ENCODE measurements at regions not wholly inside any gene's neighbourhood (a gene's known extent, or its start where the extent isn't known, plus 50 kb on each side); places are given as distances from the start of the nearest gene placed in this dataset.
A peak's percentile ranks its signal among the peaks of the same experiment; 100 is the strongest.

DNA sequence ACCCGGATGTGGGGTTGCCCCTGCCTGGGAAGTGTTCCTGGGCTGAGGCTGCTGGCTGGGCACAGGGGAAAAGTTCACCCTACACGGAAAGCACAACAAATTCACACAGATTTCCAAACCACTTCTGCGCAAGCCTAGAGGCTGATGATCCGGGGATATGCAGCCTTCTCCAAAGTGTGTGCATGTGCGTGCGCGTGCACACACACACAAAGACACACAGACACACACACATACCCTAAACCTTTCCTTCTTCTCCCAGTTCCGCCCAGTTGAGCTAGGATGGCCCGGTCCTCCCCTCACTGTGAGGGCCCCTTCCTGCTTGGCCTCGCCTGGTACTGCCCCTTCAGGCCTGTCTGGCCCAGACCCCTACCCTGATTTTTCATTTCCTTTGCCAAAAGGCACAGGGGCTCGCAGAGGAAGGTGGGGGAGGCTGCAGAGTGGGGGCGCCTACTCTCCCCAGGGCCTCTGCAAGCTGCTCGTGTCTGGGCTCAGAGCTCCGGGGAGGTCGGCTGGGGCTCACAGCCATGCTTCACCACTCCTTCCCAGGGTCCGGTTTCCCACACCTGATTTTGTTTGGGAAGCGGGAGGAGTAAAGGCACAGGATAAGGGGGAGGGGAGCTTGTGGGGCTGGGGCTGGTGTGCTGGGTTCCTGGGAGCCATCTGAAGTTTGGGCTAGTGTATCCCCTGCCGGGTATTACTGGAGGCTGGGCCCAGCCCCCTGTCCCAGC lies 144.7 kb downstream of the ENGASE start:
- DNase-seq, result peak; percentile 17

DNA sequence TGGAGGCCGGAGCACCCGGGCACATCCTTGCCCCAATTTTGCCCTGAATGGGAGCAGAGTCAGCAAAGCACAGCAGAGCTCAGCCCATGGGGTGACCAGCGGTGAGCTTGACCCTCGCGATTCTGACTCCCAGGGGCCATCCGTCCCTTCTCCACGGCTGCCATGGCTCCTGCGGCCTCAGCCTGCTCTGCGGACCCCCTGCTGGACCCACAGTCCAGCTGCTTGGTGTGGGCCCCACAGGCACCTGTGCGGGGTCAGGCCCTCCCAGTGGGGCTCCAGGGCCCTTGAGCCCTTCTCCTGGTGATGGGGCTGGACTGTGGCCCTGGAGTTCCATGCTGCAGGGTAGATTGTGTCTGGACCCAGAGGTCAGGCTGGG lies 144.2 kb downstream of the ENGASE start:
- DNase-seq, result no peak

DNA sequence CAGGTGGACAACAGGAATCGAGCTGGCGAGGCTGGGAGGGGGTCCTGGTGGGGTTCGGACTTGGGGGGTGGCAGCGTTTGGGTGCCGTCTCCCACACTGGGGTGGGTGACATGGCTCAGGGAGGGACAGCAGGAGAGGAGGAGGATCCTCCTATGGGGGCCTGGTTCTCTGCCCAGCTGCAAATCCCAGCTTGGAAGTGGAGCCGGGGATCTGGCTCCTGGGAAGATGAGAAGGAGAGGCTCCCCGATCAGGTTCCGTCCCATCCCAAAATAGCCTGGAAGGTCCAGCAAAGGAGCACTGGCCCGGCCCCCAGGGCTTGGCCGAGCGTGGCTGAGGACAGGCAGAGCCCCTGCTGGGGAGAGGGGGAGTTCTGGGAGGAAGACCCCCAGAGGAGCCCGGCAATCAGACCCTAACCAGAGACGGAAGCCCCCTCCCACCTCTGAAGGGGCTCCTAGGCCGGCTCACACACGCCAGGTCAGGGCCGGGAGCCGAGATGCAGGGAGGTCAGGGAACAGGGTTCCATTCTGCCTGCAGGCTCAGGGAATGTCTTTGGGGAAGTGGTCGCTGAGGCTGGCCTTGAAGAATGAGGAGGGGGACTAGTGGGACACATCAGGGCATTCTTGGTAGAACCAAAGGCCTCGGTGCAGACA lies 143.7 kb downstream of the ENGASE start:
- DNase-seq, result no peak

DNA sequence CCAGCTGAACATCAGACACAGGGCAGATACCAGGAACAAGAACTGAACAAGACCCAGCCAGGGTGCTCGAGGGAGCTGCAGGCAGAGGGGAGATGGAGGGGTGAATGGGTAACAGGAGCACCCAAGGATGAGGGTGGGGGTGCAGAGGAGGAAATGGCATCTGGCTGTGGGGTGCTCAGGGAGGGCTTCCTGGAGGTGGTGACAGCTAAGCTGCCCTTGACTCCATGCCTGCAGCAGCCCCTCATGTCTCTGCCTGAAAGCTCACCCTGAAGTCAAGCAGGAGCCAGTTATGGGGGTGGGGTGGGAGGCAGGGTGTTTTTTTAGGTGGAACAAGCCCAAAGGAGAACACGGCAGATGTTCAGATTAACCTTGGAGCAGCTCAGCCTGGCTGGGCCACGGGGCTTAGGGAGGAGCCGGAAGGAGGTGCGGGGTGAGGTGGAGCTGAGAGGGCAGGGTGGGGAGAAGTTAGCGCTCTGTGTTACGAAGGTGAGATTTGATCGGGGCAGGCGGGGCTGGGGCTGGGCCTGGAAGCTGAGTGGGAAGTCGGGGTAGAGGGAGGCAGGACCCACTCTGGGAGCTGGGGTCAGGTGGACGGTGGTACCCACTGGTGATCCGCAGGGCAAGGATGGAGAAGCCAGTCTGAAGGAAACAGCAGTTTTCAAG lies 143.0 kb downstream of the ENGASE start:
- DNase-seq, result no peak

DNA sequence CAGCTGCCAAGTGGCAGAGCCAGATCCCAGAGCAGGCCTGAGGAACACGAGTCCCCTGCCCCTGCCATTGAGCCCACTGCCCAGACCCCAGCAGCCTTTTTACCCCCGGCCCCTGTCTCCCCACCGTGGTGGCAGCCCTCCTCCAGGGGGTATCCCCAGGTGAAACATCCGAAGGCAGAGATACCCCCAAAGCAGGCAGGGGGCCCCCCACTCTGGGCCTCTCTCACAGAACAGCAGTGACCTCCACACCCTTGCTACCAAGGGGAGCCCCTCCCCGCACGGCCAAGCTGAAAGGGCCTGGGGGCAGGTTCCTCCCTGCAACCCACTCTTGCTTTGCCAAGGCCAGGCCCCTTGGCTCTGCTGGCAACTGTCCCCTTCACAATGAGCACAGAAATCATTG lies 142.2 kb downstream of the ENGASE start:
- DNase-seq, result no peak

DNA sequence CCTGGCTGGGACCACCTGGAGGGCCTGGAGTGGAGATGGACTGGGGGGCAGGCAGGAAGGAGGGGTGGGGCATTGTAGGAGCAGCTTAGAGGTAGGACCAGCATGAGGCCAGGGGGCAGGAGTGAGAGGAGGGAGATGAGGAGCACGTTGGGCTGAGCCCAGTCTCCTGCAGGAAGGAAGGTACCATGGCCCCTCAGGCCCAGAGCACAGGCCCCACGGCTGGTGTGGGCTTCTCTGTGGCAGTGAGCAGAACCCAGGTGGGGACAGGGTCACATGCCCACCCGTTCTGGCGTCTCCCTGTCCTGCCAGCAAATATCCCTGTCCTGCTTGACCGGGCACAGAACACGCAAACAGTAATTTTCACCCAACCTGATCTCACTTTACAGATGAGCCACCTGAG lies 141.8 kb downstream of the ENGASE start:
- DNase-seq, result no peak

DNA sequence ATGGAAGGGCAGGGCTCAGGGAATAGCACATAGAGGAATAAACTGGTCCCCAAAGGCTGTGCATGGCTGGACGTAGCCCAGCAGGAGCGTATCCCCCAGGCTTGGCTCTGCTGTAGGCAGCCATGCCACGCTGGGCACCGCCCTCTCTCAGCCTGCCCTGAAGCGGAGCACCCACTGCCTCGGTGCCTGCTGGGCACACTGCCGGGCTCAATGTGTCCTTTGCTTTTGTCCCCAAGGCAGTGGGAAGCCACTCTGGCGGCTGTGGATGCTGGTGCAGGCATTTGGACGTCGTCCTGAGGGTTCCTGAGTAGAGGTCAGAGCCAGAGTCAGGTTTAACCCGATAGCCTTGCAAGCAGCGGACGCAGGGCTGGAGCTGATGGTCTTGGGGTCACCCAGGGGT lies 141.0 kb downstream of the ENGASE start:
- DNase-seq, result no peak

DNA sequence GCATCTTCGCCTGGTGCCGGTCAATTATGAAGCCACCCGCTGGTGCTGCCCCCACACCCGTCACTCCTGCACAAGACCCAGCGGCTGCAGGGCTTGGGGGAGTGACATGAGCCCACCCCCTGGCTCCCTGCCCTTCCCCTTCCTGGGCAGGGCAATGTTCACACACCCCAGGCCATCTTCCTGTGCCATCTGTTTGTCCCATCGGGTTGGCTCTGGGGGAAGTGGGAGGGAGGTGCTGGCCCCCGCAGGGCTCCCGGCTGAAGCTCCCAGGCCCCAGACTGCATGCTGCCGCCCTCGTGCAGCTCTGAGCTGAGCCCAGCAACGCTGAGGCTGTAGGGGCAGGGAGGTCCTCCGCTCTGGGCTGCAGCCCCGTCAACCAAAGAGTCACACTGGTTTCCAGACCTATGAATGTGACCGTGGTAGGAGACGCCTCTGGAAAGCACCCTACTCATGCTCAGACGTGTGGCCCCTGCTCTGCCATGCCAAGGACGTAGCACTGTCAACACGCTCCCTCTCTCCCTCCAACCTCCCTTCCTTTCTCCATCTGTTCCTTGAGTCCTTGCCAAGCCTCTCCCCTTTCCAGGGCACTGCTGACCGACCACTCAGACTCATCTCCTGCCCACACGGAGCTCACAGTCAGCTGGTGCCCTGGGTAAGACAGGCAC lies 140.4 kb downstream of the ENGASE start:
- DNase-seq, result no peak

DNA sequence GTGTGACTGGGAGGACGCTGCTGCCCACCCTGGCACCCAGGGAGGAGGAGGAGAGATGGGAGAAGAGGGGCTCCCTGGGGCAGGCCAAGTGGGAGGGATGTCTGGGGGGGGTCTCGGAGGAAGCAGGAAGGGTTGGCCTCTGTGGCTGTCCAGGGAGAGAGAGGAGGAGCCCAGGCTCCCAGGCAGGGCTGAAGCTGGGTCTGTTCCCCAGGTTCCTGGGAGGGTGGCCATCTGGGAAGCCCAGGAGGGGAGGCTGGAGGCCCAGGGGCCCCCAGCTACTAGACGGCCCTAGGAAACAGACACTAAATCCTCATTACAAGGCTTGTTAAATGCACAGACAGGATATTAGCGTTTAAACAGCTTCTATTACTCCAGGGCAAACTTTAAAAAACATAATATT lies 139.8 kb downstream of the ENGASE start:
- DNase-seq, result no peak

DNA sequence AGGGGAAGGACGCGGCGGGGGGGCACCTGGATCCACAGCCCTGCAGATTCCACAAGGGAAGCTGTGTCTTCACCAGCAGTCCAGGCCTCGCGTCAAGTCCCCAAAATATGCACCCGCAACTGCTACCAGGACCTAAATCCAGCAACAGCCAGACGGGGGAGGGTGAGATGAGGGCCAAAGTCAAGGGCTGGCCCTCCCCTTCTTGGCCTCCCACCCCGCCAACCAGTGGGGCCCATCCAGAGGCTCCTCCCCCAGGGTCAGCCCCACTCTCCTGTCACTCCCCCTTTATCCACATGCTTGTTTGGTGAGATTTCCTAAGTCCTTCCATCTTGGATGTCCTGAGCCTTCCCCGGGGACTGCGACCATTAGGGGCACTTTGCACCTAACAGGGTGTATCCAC lies 138.7 kb downstream of the ENGASE start:
- no peak for DNase-seq

DNA sequence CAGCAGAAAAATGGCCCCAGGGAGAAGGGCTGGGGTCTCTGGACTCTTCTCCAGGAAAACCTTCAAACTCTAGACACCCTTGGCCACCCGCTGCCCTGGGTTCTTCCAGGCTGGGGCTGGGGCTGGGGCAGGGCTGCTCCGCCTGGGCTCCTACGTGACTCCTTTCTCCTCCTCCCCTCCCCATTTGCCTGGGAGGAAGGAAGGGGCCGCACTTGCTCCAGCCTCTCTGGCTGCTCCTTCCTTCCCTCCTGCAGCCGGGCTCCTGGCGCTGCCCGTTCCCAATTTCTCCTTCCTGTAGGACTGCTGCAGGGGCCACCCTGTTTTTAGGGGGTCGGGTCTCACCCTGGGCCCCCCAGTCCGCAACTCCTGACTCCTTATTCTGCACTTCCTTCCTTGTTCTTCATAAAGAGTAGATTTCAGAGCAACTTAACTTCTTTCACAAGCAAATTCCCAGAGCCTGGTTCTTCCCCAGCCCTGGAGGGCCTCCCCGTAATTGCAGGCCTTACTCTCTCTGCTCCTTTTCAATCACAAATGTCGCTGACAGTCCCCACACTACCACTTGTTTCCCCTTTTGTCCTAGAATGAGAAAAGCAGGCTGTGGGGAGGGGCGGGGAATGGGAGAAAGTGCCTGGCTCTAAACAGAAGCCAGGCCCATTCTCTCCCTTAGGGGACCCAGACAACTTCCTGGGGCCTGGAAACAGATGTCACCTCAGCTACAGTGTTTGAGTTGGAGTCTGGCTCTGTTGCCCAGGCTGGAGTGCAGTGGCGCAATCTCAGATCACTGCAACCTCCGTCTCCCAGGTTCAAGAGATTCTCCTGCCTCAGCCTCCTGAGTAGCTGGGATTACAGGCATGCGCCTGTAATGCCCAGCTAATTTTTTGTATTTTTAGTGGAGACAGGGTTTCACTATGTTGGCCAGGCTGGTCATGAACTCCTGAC lies 137.8 kb downstream of the ENGASE start:
- DNase-seq, result no peak

DNA sequence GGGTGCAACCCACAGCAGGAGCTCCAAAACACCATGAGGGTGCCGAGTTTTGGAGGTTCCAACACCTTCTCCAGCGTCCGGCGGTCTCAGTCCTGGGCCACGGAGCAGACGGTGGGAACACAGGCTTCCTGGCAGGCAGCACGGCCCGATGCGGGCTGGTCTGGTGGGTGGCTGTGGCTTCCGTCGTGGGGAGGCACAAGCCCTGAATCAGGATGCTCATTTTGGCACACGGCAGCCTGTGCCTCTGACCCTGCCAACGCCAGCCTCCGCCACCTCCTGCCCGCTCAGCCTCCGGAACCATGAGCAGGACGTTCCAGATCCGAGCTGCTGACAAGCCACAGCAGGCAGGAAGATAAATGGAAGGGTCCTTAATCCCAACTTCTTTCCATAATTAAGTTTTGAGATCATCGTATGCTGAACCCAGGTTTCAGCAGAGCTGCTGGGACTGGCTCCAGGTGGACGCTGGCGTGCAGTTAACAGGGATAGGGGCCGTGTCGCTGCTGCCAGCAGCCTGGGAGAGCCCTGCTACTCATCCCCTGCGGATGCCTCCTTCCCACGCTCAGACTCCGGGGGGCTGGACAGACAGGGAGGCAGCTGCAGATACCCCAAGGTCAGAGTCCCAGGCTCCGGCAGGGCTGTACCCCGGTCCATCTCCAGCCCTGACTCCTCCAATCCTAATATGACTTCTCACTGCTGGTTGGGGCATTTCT lies 136.6 kb downstream of the ENGASE start:
- DNase-seq, result no peak

DNA sequence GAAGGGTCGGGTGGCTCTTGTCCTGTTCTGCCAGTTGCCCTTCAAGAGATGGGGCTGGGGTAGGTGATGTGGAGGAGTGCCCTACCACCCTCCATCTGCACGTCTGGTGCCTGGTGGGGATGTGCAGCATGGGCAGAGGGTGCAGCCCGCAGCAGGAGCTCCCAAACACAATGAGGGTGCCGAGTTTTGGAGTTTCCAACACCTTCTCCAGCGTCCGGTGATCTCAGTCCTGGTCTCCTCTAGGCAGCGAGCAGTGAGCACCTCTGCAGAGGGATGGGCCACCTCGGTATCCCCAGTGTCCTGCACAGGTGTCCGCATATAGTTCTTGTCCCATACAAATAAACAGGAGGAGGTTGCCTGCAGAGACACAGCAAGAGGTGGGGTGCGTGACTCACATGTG lies 136.0 kb downstream of the ENGASE start:
- no peak for DNase-seq

DNA sequence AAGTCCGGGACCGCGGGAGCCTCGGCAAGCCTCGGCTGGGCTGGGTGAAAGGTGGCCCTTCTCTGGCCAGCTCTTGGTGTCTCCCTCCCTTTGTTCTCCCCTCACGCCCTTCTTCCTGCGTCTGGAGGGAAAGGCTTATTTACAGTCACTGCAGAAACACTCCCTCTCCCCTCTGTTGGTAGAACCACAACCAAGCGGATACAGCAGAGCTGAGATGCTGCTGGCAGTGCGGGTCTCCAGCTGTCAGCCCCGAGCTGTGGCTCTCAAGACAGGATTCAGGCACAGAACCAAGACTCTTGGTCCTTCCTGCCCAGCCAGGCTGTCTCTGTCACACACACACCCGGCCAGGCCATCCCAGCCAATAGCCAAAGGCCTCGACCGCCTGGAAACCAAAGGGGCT lies 133.3 kb downstream of the ENGASE start:
- DNase-seq, result no peak

DNA sequence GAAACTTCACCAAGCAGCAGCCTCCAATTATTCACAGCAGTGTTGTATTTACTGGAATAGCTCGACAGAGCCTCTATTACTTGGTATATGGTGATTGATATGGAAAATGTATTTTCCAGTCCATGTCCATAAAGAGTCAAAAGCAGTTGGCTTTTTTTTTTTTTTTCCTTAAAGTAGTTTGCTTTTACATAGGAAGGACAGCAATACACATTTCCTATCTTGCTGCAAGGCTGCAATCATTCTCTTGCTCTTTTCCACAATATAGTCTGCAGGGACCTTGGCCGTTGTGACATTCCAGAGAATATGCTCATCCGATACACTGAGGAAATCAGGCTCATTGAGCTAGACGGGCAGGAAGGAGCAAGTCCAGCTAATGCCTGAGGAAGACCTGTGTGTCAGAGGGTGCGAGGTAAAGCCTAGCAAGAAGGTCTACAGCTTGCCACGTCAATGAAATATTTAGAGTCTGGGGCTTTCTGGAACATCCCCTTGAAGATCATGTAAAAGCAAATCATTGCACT lies 131.1 kb downstream of the ENGASE start:
- DNase-seq, result no peak

DNA sequence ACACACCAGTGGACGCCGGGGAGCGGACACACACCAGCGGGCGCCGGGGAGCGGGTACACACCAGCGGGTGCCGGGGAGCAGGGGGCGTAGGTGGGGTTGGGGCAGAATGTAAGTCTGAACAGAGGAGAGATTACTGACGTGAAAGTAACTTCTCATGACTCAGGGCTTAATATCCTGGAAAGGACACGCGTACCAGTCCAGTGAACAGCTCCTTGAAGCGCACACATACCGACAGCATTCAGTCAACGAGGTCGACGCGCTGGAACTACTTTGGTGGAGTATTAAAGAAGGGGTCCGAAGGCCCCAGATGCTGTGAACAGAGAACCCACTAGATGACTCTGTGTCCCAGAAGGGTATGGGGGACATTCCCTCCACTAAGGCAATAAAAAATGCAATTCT lies 129.6 kb downstream of the ENGASE start:
- no peak for DNase-seq

DNA sequence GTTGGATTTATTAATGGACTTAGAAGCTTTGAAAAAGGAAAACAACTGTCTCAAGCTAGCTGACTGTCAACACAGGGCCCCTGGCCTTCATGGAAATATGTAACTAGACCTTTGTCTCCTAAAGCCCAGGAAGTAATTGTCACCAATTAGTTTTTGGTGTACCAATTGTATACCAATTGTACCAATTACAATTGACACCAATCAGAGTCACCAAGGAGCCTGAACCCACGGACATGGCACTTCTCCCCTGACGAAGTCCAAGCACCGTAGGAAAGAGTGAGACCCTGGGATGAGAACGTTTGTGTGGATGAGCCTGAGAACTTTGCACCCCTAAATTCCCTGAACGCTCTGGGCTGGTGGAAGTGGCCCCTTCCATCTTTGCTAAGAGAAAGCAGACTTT lies 129.0 kb downstream of the ENGASE start:
- no peak for DNase-seq

DNA sequence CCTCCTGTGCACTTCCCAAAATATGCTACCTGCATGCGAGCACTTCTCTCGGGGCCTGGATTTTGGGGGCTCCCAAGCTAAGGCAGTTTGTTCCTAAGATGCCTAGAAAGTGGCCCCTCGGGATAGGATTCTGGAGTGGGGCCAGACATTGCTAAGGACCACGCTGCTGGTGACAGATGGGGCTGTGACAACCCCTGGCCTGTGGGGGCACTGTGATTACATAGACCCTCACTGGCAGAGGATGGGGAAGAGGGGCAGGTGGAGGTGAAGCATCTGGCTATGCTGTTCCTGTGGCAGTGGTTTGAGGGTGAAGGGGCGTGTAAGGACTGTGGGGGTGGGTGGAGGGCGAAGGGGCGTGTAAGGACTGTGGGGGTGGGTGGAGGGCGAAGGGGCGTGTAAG lies 128.4 kb downstream of the ENGASE start:
- no peak for DNase-seq

DNA sequence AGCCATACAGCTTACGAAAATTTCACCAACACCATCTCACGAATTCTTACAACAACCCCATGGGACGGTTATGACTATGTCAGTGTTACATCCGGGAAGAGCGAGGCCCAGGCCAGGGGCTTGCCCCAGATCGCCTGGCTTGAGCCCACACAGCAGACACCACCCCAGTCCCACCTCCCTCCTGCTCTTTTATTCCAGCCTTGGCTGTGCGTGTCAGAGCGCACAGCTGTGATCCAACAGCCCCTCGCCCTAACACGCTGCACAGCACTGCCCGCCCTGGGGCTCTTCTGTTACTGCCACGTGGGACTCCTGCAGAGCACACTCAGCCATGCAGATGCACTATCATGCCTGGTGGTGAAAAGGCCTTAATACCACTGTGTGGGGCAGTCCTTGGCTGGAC lies 127.9 kb downstream of the ENGASE start:
- DNase-seq, result no peak

DNA sequence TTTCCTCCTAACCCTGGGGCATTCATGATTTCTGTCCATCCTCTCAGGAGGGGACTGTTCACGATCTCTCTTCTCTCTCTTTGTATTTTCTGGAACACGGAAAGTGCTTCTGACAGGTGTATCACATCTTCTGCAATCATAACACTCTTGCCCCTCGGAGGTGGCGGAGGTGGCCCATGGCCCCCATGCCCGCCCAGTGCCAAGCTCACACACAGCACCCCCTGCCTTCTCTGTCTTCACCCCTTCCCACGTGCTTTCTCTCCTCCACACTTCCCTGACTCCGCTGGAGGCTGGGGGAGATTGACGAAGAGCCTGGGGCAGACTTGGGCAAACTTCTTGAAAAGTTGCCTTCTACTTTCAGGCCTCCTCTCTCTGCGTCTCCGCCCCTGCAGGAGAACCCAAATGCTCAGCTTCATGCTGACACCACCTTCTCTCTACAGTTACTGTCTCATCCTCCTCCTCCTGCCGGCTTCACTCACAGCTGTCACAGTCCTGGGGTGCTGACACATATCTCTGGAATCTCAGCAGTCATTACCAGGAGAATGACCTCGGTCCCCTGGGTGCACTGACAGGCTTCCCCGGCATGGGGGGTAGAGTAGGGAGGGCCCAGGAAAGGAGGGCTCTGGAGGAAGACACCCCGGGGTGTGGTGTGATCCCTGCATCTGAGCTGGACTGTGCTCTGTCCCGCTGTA lies 127.1 kb downstream of the ENGASE start:
- no peak for DNase-seq
